GM23338 (cell line): ENCODE measurements at regions not wholly inside any gene's neighbourhood (a gene's known extent, or its start where the extent isn't known, plus 50 kb on each side); places are given as distances from the start of the nearest gene placed in this dataset.

Experiments
- CTCF ChIP-seq, 2 experiments: fragments of 200-600 bp in 1 of 2; sonication (generic) in 1 of 2; conservative IDR thresholded peaks; 2 replicates each; pipeline versions ENCODE4 v1.5.1 to v1.6.1; 2016 to 2017; ENCODE audit warnings: antibody characterized with exemption in 2 of 2, low read depth in 2 of 2, mild to moderate bottlenecking in 2 of 2, moderate library complexity in 1 of 2
- EZH2 ChIP-seq: fragments of 200-600 bp; sonication (generic); IDR thresholded peaks from one replicate; pipeline ENCODE4 v1.8.0; 2017; ENCODE audit warnings: antibody characterized with exemption, mild to moderate bottlenecking, low read depth; ENCODE audit not compliant: unreplicated experiment
- EZH2phosphoT487 ChIP-seq: fragments of 200-600 bp; sonication (generic); IDR thresholded peaks from one replicate; pipeline ENCODE4 v1.8.1; 2018; ENCODE audit warnings: antibody characterized with exemption; ENCODE audit not compliant: unreplicated experiment
- JUNB ChIP-seq: IDR thresholded peaks from one replicate; pipeline ENCODE4 v1.6.1; 2016; ENCODE audit warnings: antibody characterized with exemption; ENCODE audit not compliant: unreplicated experiment
- STAT1 ChIP-seq: IDR thresholded peaks from one replicate; pipeline ENCODE4 v1.6.1; 2016; ENCODE audit warnings: antibody characterized with exemption; ENCODE audit not compliant: unreplicated experiment

GRCh38 chr12:131273291-131273845 lies 319.7 kb downstream of the ADGRD1 start:
- TF ChIP-seq CTCF (conservative IDR thresholded peaks at IDR 0.05; ENCODE audit: low read depth in 2 of 2) (no peak), EZH2phosphoT487 (no peak), JUNB (no peak), STAT1 (no peak), EZH2 (no peak)
